Ovary (tissue), 3 donors: ENCODE measurements at regions not wholly inside any gene's neighbourhood (a gene's known extent, or its start where the extent isn't known, plus 50 kb on each side); places are given as distances from the start of the nearest gene placed in this dataset.

ENCODE experiments used
- POLR2A ChIP-seq: fragments of 450-650 bp; IDR thresholded peaks from one replicate; pipeline ENCODE4 v1.6.1; 2017; ENCODE audit warnings: antibody characterized with exemption, mild to moderate bottlenecking, moderate library complexity
- TF ChIP-seq, protein P1 (sequence below), 3 donors: fragments of 450-650 bp in 2 of 3; fragments of 200-600 bp in 1 of 3; IDR thresholded peaks; one replicate each; pipeline versions ENCODE4 v1.5.1 to v1.8.0; 2016 to 2022; ENCODE audit warnings: antibody characterized with exemption in 3 of 3, mild to moderate bottlenecking in 1 of 3
- donor health status: DM: no; HTN: no; CAD: no.

DNA sequence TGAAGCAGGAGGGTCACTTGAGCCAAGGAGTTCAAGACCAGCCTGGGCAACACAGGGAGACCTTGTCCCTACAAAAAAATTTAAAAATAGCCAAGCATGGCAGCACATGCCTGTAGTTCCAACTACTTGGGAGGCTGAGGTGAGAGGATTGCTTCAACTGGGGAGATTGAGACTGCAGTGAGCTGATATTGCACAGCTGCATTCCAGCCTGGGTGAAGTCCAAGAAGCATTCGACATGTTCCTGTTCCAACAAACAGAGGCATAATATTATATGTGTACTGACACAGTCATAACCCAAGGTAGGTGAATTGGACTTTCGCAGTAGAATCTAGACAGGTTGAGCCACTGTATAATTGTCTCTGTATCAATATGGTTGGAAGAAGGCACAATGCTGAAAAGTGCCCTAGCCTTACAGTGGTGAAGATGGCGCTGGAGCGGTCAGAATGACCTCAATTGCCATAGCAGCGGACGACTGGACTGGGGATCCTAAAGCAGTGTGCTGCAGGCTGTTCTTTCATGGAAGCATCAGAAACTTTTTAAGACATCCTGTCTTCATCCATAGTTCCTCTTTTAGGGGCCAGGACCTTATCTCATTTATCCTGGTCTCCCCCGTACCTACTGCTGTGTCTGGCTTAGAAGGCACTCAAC lies 112.0 kb upstream of the CLDN10 start:
- TF ChIP-seq, protein P1, sequence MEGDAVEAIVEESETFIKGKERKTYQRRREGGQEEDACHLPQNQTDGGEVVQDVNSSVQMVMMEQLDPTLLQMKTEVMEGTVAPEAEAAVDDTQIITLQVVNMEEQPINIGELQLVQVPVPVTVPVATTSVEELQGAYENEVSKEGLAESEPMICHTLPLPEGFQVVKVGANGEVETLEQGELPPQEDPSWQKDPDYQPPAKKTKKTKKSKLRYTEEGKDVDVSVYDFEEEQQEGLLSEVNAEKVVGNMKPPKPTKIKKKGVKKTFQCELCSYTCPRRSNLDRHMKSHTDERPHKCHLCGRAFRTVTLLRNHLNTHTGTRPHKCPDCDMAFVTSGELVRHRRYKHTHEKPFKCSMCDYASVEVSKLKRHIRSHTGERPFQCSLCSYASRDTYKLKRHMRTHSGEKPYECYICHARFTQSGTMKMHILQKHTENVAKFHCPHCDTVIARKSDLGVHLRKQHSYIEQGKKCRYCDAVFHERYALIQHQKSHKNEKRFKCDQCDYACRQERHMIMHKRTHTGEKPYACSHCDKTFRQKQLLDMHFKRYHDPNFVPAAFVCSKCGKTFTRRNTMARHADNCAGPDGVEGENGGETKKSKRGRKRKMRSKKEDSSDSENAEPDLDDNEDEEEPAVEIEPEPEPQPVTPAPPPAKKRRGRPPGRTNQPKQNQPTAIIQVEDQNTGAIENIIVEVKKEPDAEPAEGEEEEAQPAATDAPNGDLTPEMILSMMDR (IDR thresholded peaks at IDR 0.05), result no peak
- no peak for TF ChIP-seq POLR2A
